B cell (primary cell): ENCODE measurements at regions not wholly inside any gene's neighbourhood (a gene's known extent, or its start where the extent isn't known, plus 50 kb on each side); places are given as distances from the start of the nearest gene placed in this dataset.

Experiments
- ATAC-seq: fragments of 200-7000 bp; cut with Tn5 transposase; one replicate; pipeline ENCODE4 v1.10.0; 2021; ENCODE audit warnings: low read depth, mild to moderate bottlenecking, moderate number of reproducible peaks, moderate library complexity
- CTCF ChIA-PET: fragments of 350-600 bp; sonication (Branson Sonifier 250); formaldehyde crosslinking; loops from one replicate; lab custom pipeline; 2021; ENCODE audit warnings: antibody characterized with exemption, inconsistent platforms; lab: Charles Lee
- POLR2A ChIA-PET: fragments of 350-600 bp; sonication (Branson Sonifier 250); formaldehyde crosslinking; loops from one replicate; lab custom pipeline; 2021; ENCODE audit warnings: antibody characterized with exemption; lab: Charles Lee
- DNase-seq: peaks from one replicate; pipeline ENCODE4 v3.0.0; 2013
- H2AFZ ChIP-seq: 2 replicates; pipeline ENCODE4 v1.6.1; 2012; ENCODE audit warnings: mild to moderate bottlenecking, low read depth, low read length; ENCODE audit not compliant: insufficient read depth, poor library complexity, severe bottlenecking
- H3K27ac ChIP-seq, 2 donors: 1 replicate in 1 of 2; 2 replicates in 1 of 2; pipeline ENCODE4 v1.5.1; 2012 to 2013; ENCODE audit warnings: low read length in 2 of 2, mild to moderate bottlenecking in 2 of 2, moderate library complexity in 1 of 2
- H3K27me3 ChIP-seq, 4 experiments: fragments of 200-600 bp in 1 of 4; sonication (generic) in 1 of 4; replicated peaks in 1 of 4; 1 replicate in 2 of 4; 2 replicates in 2 of 4; pipeline versions ENCODE4 v1.6.1 to v1.7.0; 2013 to 2016; ENCODE audit warnings: low read length in 3 of 4, mild to moderate bottlenecking in 2 of 4, mixed read lengths in 1 of 4, moderate library complexity in 1 of 4; ENCODE audit not compliant: insufficient read depth in 4 of 4, control insufficient read depth in 3 of 4; ENCODE audit errors: control extremely low read depth in 1 of 4
- H3K36me3 ChIP-seq, 2 experiments: replicated peaks in 1 of 2; 1 replicate in 1 of 2; 2 replicates in 1 of 2; pipeline versions ENCODE4 v1.6.1 to v1.7.1; 2013; ENCODE audit warnings: low read length in 1 of 2; ENCODE audit not compliant: insufficient read depth in 2 of 2, control insufficient read depth in 1 of 2; ENCODE audit errors: control extremely low read depth in 1 of 2, extremely low read depth in 1 of 2
- H3K4me1 ChIP-seq, 2 donors: fragments of 200-600 bp in 1 of 2; sonication (generic) in 1 of 2; 1 replicate in 1 of 2; 2 replicates in 1 of 2; pipeline versions ENCODE4 v1.5.1 to v1.6.1; 2013 to 2017; ENCODE audit warnings: low read length in 2 of 2; ENCODE audit not compliant: control insufficient read depth in 2 of 2, insufficient read depth in 2 of 2
- H3K4me2 ChIP-seq: replicated peaks from 2 replicates; pipeline ENCODE3; 2012; ENCODE audit warnings: mild to moderate bottlenecking, low read depth, low read length; ENCODE audit not compliant: poor library complexity, severe bottlenecking
- H3K4me3 ChIP-seq, 5 experiments: fragments of 200-600 bp in 1 of 5; sonication (generic) in 1 of 5; 1 replicate in 3 of 5; 2 replicates in 2 of 5; pipeline versions ENCODE4 v1.5.1 to v1.7.0; 2011 to 2016; ENCODE audit warnings: low read length in 4 of 5, mild to moderate bottlenecking in 4 of 5, low read depth in 2 of 5, control low read depth in 1 of 5, moderate library complexity in 1 of 5; ENCODE audit not compliant: insufficient read depth in 1 of 5; ENCODE audit errors: control extremely low read depth in 1 of 5, extremely low read depth in 1 of 5
- H3K79me2 ChIP-seq: fragments of 200-600 bp; sonication (generic); one replicate; pipeline ENCODE4 v1.6.0; 2016; ENCODE audit warnings: low read length; ENCODE audit not compliant: control insufficient read depth, insufficient read depth
- H3K9ac ChIP-seq: fragments of 200-600 bp; sonication (generic); 2 replicates; pipeline ENCODE4 v1.6.1; 2017; ENCODE audit warnings: mild to moderate bottlenecking, low read length, moderate library complexity
- H3K9me3 ChIP-seq, 3 donors: one replicate each; pipeline versions ENCODE4 v1.6.1 to v1.7.1; 2013; ENCODE audit warnings: low read length in 2 of 3; ENCODE audit not compliant: control insufficient read depth in 2 of 3, insufficient read depth in 1 of 3; ENCODE audit errors: control extremely low read depth in 1 of 3
- H4K20me1 ChIP-seq: 2 replicates; pipeline ENCODE4 v1.6.0; 2012; ENCODE audit warnings: mild to moderate bottlenecking, low read length; ENCODE audit not compliant: insufficient read depth, control insufficient read depth, poor library complexity, severe bottlenecking
- H3K27ac Mint-ChIP-seq: one replicate; pipeline ENCODE4 v1.8.0; 2021; ENCODE audit warnings: mixed read lengths
- H3K27me3 Mint-ChIP-seq: one replicate; pipeline ENCODE4 v1.8.0; 2021; ENCODE audit warnings: mixed read lengths
- H3K4me1 Mint-ChIP-seq: one replicate; pipeline ENCODE4 v1.8.0; 2021; ENCODE audit warnings: mixed read lengths
- H3K4me3 Mint-ChIP-seq: one replicate; pipeline ENCODE4 v1.8.0; 2021; ENCODE audit warnings: mixed read lengths
- H3K9me3 Mint-ChIP-seq: one replicate; pipeline ENCODE4 v1.8.0; 2022; ENCODE audit warnings: mixed read lengths; ENCODE audit not compliant: insufficient read depth
- CTCF ChIP-seq: fragments of 200-600 bp; IDR thresholded peaks from one replicate; pipeline ENCODE4 v1.8.0; 2022; ENCODE audit warnings: antibody characterized with exemption, mild to moderate bottlenecking
- EZH2 ChIP-seq: IDR thresholded peaks from 2 replicates; pipeline ENCODE4 v1.6.1; 2012; ENCODE audit warnings: borderline replicate concordance, low read depth, mild to moderate bottlenecking, moderate library complexity, low read length; ENCODE audit not compliant: insufficient read depth, poor library complexity, severe bottlenecking
- WGBS: methylation state at CpG from one replicate; pipeline ENCODE4 v1.1.5; 2013; ENCODE audit warnings: missing lambda C conversion rate; ENCODE audit not compliant: insufficient coverage; 5-methylcytosine and 5-hydroxymethylcytosine counted together
- intact Hi-C: fragments of 100-400 bp; cut with micrococcal nuclease; formaldehyde crosslinking; loops from one replicate; pipeline ENCODE4 v1.10.0; 2022

GRCh38 chr5:74506119-74506518, 134.4 kb downstream of the ENC1 start:
- no peak overlapping the region for H3K4me3 Mint-ChIP-seq
- CTCF ChIA-PET, result no interaction called here
- H3K4me2 ChIP-seq, result no peak overlapping the region
- ATAC-seq, result no peak
- H3K9ac ChIP-seq, result no peak overlapping the region
- no peaks in the 10 kb centered on the region for H3K9me3 Mint-ChIP-seq
- no peak overlapping the region for H2AFZ ChIP-seq
- H3K4me1 ChIP-seq, result no peaks in the 10 kb centered on the region
- no peak overlapping the region for H3K27ac Mint-ChIP-seq
- H4K20me1 ChIP-seq, result no peaks in the 10 kb centered on the region
- H3K79me2 ChIP-seq, result no peaks in the 10 kb centered on the region
- 98% methylated on average over 6 of the region's 8 CpGs for WGBS
- H3K27ac ChIP-seq, result no peak overlapping the region
- no peak for TF ChIP-seq CTCF
- DNase-seq, result no peak
- H3K27me3 Mint-ChIP-seq, result peaks cover 3% of the 10 kb centered on the region
- POLR2A ChIA-PET, result no interaction called here
- no peaks in the 10 kb centered on the region for H3K4me1 Mint-ChIP-seq
- no peaks in the 10 kb centered on the region for H3K36me3 ChIP-seq
- intact Hi-C loops, result no loop called here
- no peak overlapping the region for H3K4me3 ChIP-seq
- no peaks in the 10 kb centered on the region for H3K9me3 ChIP-seq
- no peaks in the 10 kb centered on the region for H3K27me3 ChIP-seq

- no peaks in the 10 kb centered on the region for H3K36me3 ChIP-seq
- Mint-ChIP-seq H3K27me3 (peaks cover 3% of the 10 kb centered on the region), H3K9me3 (no peaks in the 10 kb centered on the region), H3K4me1 (no peaks in the 10 kb centered on the region), H3K27ac (no peak overlapping the region), H3K4me3 (no peak overlapping the region)
- H3K4me1 ChIP-seq, result no peaks in the 10 kb centered on the region
- no peak overlapping the region for H2AFZ ChIP-seq
- no peaks in the 10 kb centered on the region for H3K79me2 ChIP-seq
- ChIA-PET POLR2A (no interaction called here), CTCF (no interaction called here)
- TF ChIP-seq CTCF (no peak), EZH2 (no peak)
- intact Hi-C loops, result no loop called here
- DNase-seq (no peak), ATAC-seq (no peak)
- no peak overlapping the region for H3K4me3 ChIP-seq
- whole genome bisulfite sequencing, result 89% methylated on average over 2 of the region's 3 CpGs
- no peaks in the 10 kb centered on the region for H4K20me1 ChIP-seq
- H3K27me3 ChIP-seq, result no peaks in the 10 kb centered on the region
- no peak overlapping the region for H3K27ac ChIP-seq
- H3K4me2 ChIP-seq, result no peak overlapping the region
- H3K9ac ChIP-seq, result no peak overlapping the region
- H3K9me3 ChIP-seq, result no peaks in the 10 kb centered on the region
Measured at GRCh38 chr5:74504463-74504862, 136.1 kb downstream of the ENC1 start.
